ENCODE measurements at regions not wholly inside any gene's neighbourhood (a gene's known extent, or its start where the extent isn't known, plus 50 kb on each side); places are given as distances from the start of the nearest gene placed in this dataset.

DNA sequence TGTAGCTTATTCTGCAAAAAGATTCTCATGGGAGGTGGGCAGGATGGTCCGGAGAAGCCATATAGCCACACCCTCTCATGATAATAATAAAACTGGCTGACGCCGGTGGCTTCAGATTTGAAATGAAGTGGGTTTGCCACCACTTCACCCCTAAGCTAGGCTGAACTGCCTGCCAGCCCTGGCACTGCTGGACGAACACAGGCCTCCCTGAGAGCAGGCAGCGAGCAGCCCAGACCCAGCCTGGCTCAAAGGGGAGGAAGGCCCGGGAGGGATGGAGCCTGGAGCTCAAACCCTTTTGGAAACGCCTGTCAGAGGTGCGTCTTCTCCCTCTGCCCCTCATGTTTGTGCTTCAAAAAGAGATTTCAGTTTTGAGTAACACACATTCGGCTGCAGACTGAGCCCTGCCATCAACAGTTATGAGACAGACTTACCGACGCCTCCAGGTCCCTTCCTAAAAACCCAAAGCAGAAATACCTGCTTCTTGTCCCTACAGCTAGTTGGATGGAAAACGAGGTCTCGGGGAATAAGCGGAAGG lies 71.1 kb upstream of the HPCAL1 start:
- TF ChIP-seq, protein P1, sequence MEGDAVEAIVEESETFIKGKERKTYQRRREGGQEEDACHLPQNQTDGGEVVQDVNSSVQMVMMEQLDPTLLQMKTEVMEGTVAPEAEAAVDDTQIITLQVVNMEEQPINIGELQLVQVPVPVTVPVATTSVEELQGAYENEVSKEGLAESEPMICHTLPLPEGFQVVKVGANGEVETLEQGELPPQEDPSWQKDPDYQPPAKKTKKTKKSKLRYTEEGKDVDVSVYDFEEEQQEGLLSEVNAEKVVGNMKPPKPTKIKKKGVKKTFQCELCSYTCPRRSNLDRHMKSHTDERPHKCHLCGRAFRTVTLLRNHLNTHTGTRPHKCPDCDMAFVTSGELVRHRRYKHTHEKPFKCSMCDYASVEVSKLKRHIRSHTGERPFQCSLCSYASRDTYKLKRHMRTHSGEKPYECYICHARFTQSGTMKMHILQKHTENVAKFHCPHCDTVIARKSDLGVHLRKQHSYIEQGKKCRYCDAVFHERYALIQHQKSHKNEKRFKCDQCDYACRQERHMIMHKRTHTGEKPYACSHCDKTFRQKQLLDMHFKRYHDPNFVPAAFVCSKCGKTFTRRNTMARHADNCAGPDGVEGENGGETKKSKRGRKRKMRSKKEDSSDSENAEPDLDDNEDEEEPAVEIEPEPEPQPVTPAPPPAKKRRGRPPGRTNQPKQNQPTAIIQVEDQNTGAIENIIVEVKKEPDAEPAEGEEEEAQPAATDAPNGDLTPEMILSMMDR (IDR thresholded peaks at IDR 0.05), result no peak
- TF ChIP-seq EZH2 (IDR thresholded peaks at IDR 0.05; ENCODE audit: borderline replicate concordance, insufficient read depth, low read depth, low read length, poor library complexity, severe bottlenecking), result no peak
- CTCF ChIA-PET, result no interaction called here

DNA sequence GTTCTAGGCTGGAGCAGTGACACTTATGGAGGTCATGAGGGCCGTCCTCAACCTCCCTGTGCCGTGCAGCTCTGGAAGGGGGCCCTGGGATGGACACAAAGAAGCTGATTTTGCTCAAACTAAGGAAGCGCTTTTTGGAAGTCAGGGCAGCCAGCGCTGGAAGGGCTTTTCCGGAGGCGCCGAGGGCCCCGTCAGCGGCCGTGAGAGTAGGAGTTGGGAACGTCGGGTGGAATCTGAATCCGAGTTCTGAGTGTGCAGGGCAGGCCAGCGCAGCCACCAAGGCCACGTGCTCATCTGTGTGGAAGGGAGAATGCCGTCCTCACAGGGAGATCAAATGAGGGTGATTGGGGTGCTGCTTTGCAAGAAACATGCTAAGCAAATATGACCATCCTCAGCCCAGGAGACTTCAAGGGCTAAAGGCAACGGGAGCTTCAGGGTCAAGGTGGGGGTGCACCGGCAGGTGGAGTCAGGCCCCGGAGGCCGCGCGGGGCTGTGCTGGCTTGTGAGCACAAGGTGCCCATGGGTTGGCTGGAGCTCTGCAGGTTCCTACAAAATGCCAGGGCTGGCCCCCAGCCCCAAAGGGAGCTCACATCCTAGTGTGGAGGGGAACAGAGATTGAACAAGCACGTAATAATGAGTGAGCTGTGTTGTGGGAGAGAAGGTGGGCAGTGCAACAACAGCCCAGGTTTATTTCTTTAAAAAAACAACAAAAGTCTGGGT lies 70.4 kb upstream of the HPCAL1 start:
- Mint-ChIP-seq H3K4me3 (no peak overlapping the region), H3K9me3 (ENCODE audit: insufficient read depth) (no peaks in the 10 kb centered on the region), H3K27ac (no peak overlapping the region), H3K27me3 (peaks cover 12% of the 10 kb centered on the region), H3K4me1 (no peaks in the 10 kb centered on the region)
- ChIA-PET POLR2A (no interaction called here), CTCF (no interaction called here)
- no peaks in the 10 kb centered on the region for H3K79me2 ChIP-seq (ENCODE audit: control insufficient read depth, insufficient read depth, low read length)
- no peak overlapping the region for H3K4me3 ChIP-seq (ENCODE audit: control extremely low read depth in 1 of 5, extremely low read depth in 1 of 5, insufficient read depth in 1 of 5, low read depth in 2 of 5, low read length in 4 of 5)
- H3K4me1 ChIP-seq (ENCODE audit: control insufficient read depth in 2 of 2, insufficient read depth in 2 of 2, low read length in 2 of 2), result no peaks in the 10 kb centered on the region
- intact Hi-C loops (cut with micrococcal nuclease), result no loop called here
- no peaks in the 10 kb centered on the region for H4K20me1 ChIP-seq (ENCODE audit: control insufficient read depth, insufficient read depth, low read length, poor library complexity, severe bottlenecking)
- no peak overlapping the region for H3K9ac ChIP-seq (ENCODE audit: low read length)
- peaks cover 0 to 5% (median 2%) of the 10 kb centered on the region in 4 experiments for H3K27me3 ChIP-seq (replicated peaks in 1 of 4; ENCODE audit: control extremely low read depth in 1 of 4, control insufficient read depth in 3 of 4, insufficient read depth in 4 of 4, low read length in 3 of 4)
- TF ChIP-seq, protein P1 (IDR thresholded peaks at IDR 0.05), result no peak
- no peak for TF ChIP-seq EZH2 (IDR thresholded peaks at IDR 0.05; ENCODE audit: borderline replicate concordance, insufficient read depth, low read depth, low read length, poor library complexity, severe bottlenecking)
- no peak overlapping the region for H2AFZ ChIP-seq (ENCODE audit: insufficient read depth, low read depth, low read length, poor library complexity, severe bottlenecking)
- H3K27ac ChIP-seq (ENCODE audit: low read length in 2 of 2), result no peak overlapping the region
- DNase-seq, result no peak
- 94% methylated on average over 21 of the region's 23 CpGs for WGBS (ENCODE audit: insufficient coverage)
- H3K9me3 ChIP-seq (ENCODE audit: control extremely low read depth in 1 of 3, control insufficient read depth in 2 of 3, insufficient read depth in 1 of 3, low read length in 2 of 3), result peaks cover 0 to 9% (median 0%) of the 10 kb centered on the region in 3 donors
- ATAC-seq (ENCODE audit: low read depth), result no peak
- H3K4me2 ChIP-seq (replicated peaks; ENCODE audit: low read depth, low read length, poor library complexity, severe bottlenecking), result no peak overlapping the region
- H3K36me3 ChIP-seq (replicated peaks in 1 of 2; ENCODE audit: control extremely low read depth in 1 of 2, control insufficient read depth in 1 of 2, extremely low read depth in 1 of 2, insufficient read depth in 2 of 2, low read length in 1 of 2), result no peaks in the 10 kb centered on the region

More for the DNA sequence above, 71.1 kb upstream of the HPCAL1 start:
- no peaks in the 10 kb centered on the region for H3K36me3 ChIP-seq (replicated peaks in 1 of 2; ENCODE audit: control extremely low read depth in 1 of 2, control insufficient read depth in 1 of 2, extremely low read depth in 1 of 2, insufficient read depth in 2 of 2, low read length in 1 of 2)
- no peaks in the 10 kb centered on the region for H4K20me1 ChIP-seq (ENCODE audit: control insufficient read depth, insufficient read depth, low read length, poor library complexity, severe bottlenecking)
- peaks cover 0 to 5% (median 2%) of the 10 kb centered on the region in 4 experiments for H3K27me3 ChIP-seq (replicated peaks in 1 of 4; ENCODE audit: control extremely low read depth in 1 of 4, control insufficient read depth in 3 of 4, insufficient read depth in 4 of 4, low read length in 3 of 4)
- H3K27ac ChIP-seq (ENCODE audit: low read length in 2 of 2), result no peak overlapping the region
- H3K27ac Mint-ChIP-seq, result no peak overlapping the region
- no peaks in the 10 kb centered on the region for H3K4me1 Mint-ChIP-seq
- no peak overlapping the region for H3K4me2 ChIP-seq (replicated peaks; ENCODE audit: low read depth, low read length, poor library complexity, severe bottlenecking)
- WGBS (ENCODE audit: insufficient coverage), result 87% methylated on average over 11 of the region's 14 CpGs
- DNase-seq (no peak), ATAC-seq (ENCODE audit: low read depth) (no peak)
- POLR2A ChIA-PET, result no interaction called here
- no peak overlapping the region for H2AFZ ChIP-seq (ENCODE audit: insufficient read depth, low read depth, low read length, poor library complexity, severe bottlenecking)
- H3K79me2 ChIP-seq (ENCODE audit: control insufficient read depth, insufficient read depth, low read length), result no peaks in the 10 kb centered on the region
- no peak overlapping the region for H3K4me3 ChIP-seq (ENCODE audit: control extremely low read depth in 1 of 5, extremely low read depth in 1 of 5, insufficient read depth in 1 of 5, low read depth in 2 of 5, low read length in 4 of 5)
- H3K9ac ChIP-seq (ENCODE audit: low read length), result no peak overlapping the region
- H3K9me3 ChIP-seq (ENCODE audit: control extremely low read depth in 1 of 3, control insufficient read depth in 2 of 3, insufficient read depth in 1 of 3, low read length in 2 of 3), result peaks cover 0 to 9% (median 0%) of the 10 kb centered on the region in 3 donors
- no peaks in the 10 kb centered on the region for H3K9me3 Mint-ChIP-seq (ENCODE audit: insufficient read depth)
- H3K27me3 Mint-ChIP-seq, result peaks cover 12% of the 10 kb centered on the region
- H3K4me1 ChIP-seq (ENCODE audit: control insufficient read depth in 2 of 2, insufficient read depth in 2 of 2, low read length in 2 of 2), result no peaks in the 10 kb centered on the region
- intact Hi-C loops (cut with micrococcal nuclease), result no loop called here
- no peak overlapping the region for H3K4me3 Mint-ChIP-seq

Measured in B cell (primary cell).